BJ (cell line): ENCODE measurements at regions not wholly inside any gene's neighbourhood (a gene's known extent, or its start where the extent isn't known, plus 50 kb on each side); places are given as distances from the start of the nearest gene placed in this dataset.

ENCODE experiments used
- CTCF ChIA-PET: fragments of 350-600 bp; formaldehyde crosslinking; extraction: SDS; loops from one replicate; lab custom pipeline; 2021; ENCODE audit warnings: antibody characterized with exemption, inconsistent platforms; lab: Yijun Ruan, JAX
- POLR2A ChIA-PET: fragments of 300-600 bp; sonication (Branson Sonifier 250); formaldehyde crosslinking; extraction: SDS; loops from one replicate; lab custom pipeline; 2021; ENCODE audit warnings: antibody characterized with exemption; lab: Charles Lee
- DNase-seq: peaks from one replicate; pipeline ENCODE4 v3.0.0-alpha.2; 2011; ENCODE audit warnings: low read depth
- H3K27me3 ChIP-seq: 2 replicates; pipeline ENCODE4 v1.6.0; 2011; ENCODE audit warnings: low read length; ENCODE audit not compliant: control insufficient read depth, insufficient read depth
- H3K36me3 ChIP-seq: 2 replicates; pipeline ENCODE4 v1.5.1; 2011; ENCODE audit warnings: low read length; ENCODE audit not compliant: control insufficient read depth, insufficient read depth
- H3K4me3 ChIP-seq: 2 replicates; pipeline ENCODE4 v1.5.1; 2011; ENCODE audit warnings: low read depth, mild to moderate bottlenecking, control low read depth, low read length
- TF ChIP-seq, protein P1 (sequence below): IDR thresholded peaks from 2 replicates; pipeline ENCODE4 v1.5.1; 2011; ENCODE audit warnings: low read depth, mild to moderate bottlenecking, control low read depth, inconsistent platforms, low read length, moderate library complexity; ENCODE audit not compliant: insufficient read depth

DNA sequence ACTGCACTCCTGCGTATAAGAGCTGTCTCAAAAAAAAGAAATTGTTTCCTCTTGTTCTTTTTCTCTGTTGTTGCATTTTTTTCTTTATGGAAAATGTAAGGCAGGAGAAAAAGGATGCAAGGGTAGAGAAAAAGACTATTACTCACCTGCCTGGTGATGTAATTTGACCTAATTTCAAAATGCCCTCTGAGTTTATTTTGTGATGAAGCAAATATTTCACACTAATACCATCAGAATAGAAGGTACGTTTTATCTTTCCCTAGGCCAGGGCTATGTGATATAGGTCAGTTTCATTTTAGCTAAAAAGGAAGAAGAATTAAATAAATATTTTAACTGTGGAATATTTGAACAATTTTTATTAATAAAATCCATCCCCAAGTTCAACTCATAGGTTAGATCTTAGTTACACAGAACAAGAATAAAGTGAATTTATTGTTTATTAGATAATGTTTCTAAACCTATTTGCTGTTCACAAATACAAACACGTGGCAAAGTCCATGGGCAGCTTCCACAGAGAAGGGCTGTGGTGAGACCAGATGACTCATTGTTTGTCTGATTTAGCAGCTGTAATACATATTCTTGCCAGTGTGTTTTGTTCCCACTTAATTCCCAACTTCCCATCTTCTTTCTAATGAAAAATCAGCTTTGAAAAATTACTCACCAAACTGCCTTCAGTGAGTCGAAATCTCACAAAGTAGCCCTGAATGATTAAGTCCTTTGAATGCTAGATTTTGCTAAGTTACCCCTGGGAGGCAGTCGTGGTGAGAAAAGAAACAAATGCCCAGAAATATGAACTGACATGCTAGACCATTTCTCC lies 52.8 kb upstream of the CCDC112 start:
- TF ChIP-seq, protein P1, sequence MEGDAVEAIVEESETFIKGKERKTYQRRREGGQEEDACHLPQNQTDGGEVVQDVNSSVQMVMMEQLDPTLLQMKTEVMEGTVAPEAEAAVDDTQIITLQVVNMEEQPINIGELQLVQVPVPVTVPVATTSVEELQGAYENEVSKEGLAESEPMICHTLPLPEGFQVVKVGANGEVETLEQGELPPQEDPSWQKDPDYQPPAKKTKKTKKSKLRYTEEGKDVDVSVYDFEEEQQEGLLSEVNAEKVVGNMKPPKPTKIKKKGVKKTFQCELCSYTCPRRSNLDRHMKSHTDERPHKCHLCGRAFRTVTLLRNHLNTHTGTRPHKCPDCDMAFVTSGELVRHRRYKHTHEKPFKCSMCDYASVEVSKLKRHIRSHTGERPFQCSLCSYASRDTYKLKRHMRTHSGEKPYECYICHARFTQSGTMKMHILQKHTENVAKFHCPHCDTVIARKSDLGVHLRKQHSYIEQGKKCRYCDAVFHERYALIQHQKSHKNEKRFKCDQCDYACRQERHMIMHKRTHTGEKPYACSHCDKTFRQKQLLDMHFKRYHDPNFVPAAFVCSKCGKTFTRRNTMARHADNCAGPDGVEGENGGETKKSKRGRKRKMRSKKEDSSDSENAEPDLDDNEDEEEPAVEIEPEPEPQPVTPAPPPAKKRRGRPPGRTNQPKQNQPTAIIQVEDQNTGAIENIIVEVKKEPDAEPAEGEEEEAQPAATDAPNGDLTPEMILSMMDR = peak; percentile 14; the same call in 1 of the 2 replicates
- ChIA-PET CTCF (interaction anchor here (0.6 to 1.8 kb wide), 11 partner anchors 9 to 234 kb away, joined by 3 to 8 read pairs (median 3); no protein-coding TSS in a partner anchor), POLR2A (interaction anchor here (0.6 kb wide), 1 partner anchor 115 kb away, joined by 4 read pairs; no protein-coding TSS in a partner anchor)
- peak; percentile 65 for DNase-seq
- no peak overlapping the region for H3K4me3 ChIP-seq
- H3K27me3 ChIP-seq = no peaks in the 10 kb centered on the region
- no peaks in the 10 kb centered on the region for H3K36me3 ChIP-seq

DNA sequence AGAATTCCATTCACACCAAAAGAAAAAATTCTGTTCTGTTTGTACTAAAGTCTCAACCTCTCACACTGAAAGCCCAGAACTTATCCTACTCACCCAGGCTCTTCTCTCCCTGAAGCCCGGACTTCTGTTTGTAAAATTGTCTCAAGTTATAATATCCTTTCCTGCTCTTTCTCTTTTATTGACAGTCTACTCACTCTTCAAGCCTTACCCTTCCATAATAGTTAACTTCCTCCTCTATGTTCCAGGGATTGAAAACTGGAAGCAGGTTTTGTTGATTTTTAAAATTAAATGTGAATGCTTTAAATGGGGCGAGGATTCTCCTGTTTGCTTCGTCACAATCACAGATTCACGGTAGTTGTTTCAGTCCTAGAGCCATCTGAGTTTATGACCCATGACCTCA lies 51.7 kb upstream of the CCDC112 start:
- TF ChIP-seq, protein P1 = no peak
- no peak for DNase-seq
- no peaks in the 10 kb centered on the region for H3K27me3 ChIP-seq
- ChIA-PET CTCF (interaction anchor here (1.2 to 1.7 kb wide), 2 partner anchors 8 to 11 kb away, joined by 3 to 7 read pairs; no protein-coding TSS in a partner anchor), POLR2A (interaction anchor here (0.7 kb wide), 1 partner anchor 235 kb away, joined by 3 read pairs; no protein-coding TSS in a partner anchor)
- H3K36me3 ChIP-seq = no peaks in the 10 kb centered on the region
- no peak overlapping the region for H3K4me3 ChIP-seq
